Uterus (tissue), 3 donors: ENCODE measurements at regions not wholly inside any gene's neighbourhood (a gene's known extent, or its start where the extent isn't known, plus 50 kb on each side); places are given as distances from the start of the nearest gene placed in this dataset.

Experiments used
- DNase-seq, 2 donors: peaks; one replicate each; pipeline ENCODE4 v3.0.0-alpha.2; 2019 to 2020
- H3K27ac ChIP-seq, 2 donors: fragments of 200-600 bp; sonication (generic); 1 replicate in 1 of 2; 2 replicates in 1 of 2; pipeline ENCODE4 v1.5.1; 2016 to 2018
- H3K27me3 ChIP-seq, 2 donors: fragments of 200-600 bp; sonication (generic); one replicate each; pipeline ENCODE4 v1.5.1; 2018 to 2019; ENCODE audit warnings: control low read depth in 1 of 2
- H3K36me3 ChIP-seq, 2 donors: fragments of 200-600 bp; sonication (generic); one replicate each; pipeline ENCODE4 v1.5.1; 2019; ENCODE audit warnings: control low read depth in 1 of 2
- H3K4me1 ChIP-seq, 2 donors: fragments of 200-600 bp; sonication (generic); one replicate each; pipeline ENCODE4 v1.5.1; 2018 to 2019; ENCODE audit warnings: control low read depth in 1 of 2
- H3K4me3 ChIP-seq, 2 donors: fragments of 200-600 bp; sonication (generic); 1 replicate in 1 of 2; 2 replicates in 1 of 2; pipeline ENCODE4 v1.5.1; 2018 to 2019; ENCODE audit warnings: mild to moderate bottlenecking in 1 of 2
- H3K9me3 ChIP-seq, 2 donors: fragments of 200-600 bp; sonication (generic); one replicate each; pipeline ENCODE4 v1.5.1; 2019; ENCODE audit warnings: control low read depth in 1 of 2
- CTCF ChIP-seq, 4 experiments: fragments of 200-600 bp in 2 of 4; fragments of 450-650 bp in 2 of 4; sonication (generic) in 2 of 4; IDR thresholded peaks; one replicate each; pipeline ENCODE4 v1.5.1; 2016 to 2019; ENCODE audit warnings: antibody characterized with exemption in 4 of 4, mild to moderate bottlenecking in 2 of 4, moderate library complexity in 1 of 4
- POLR2A ChIP-seq, 2 donors: fragments of 450-650 bp; IDR thresholded peaks; one replicate each; pipeline ENCODE4 v1.6.1; 2016; ENCODE audit warnings: antibody characterized with exemption in 2 of 2, mild to moderate bottlenecking in 1 of 2, moderate library complexity in 1 of 2
- intact Hi-C: fragments of 100-400 bp; cut with DNase I; formaldehyde crosslinking; loops from one replicate; pipeline ENCODE4 v1.15.1; 2023; ENCODE audit warnings: low total_unique reads
- donor health status: DM: yes; HTN: yes; CAD: no.

- no peaks in the 10 kb centered on the region for H3K4me1 ChIP-seq
- H3K27ac ChIP-seq: no peak overlapping the region
- H3K36me3 ChIP-seq: no peaks in the 10 kb centered on the region
- no peaks in the 10 kb centered on the region for H3K27me3 ChIP-seq
- TF ChIP-seq CTCF (IDR thresholded peaks at IDR 0.05) (no peak), POLR2A (IDR thresholded peaks at IDR 0.05) (no peak)
- H3K9me3 ChIP-seq: no peaks in the 10 kb centered on the region
- H3K4me3 ChIP-seq: no peak overlapping the region
- no peak for DNase-seq
- intact Hi-C loops: no loop called here
These were observed 145.0 kb upstream of the SPOCK3 start for GRCh38 chr4:167379076-167379835.

GRCh38 chr4:167380964-167381363, 146.7 kb upstream of the SPOCK3 start:
- intact Hi-C loops: no loop called here
- Histone ChIP-seq H3K9me3 (no peaks in the 10 kb centered on the region), H3K36me3 (no peaks in the 10 kb centered on the region), H3K27ac (no peak overlapping the region), H3K4me3 (no peak overlapping the region), H3K27me3 (no peaks in the 10 kb centered on the region), H3K4me1 (no peaks in the 10 kb centered on the region)
- TF ChIP-seq POLR2A (IDR thresholded peaks at IDR 0.05): no peak
- no peak for TF ChIP-seq CTCF (IDR thresholded peaks at IDR 0.05)
- DNase-seq: no peak

- intact Hi-C loops: no loop called here
These were observed 149.0 kb upstream of the SPOCK3 start for GRCh38 chr4:167383291-167383690.

GRCh38 chr4:167397586-167397985, 163.3 kb upstream of the SPOCK3 start:
- H3K27me3 ChIP-seq: no peaks in the 10 kb centered on the region
- TF ChIP-seq CTCF (IDR thresholded peaks at IDR 0.05) (no peak), POLR2A (IDR thresholded peaks at IDR 0.05) (no peak)
- no peak for DNase-seq
- intact Hi-C loops: no loop called here
- H3K36me3 ChIP-seq: no peaks in the 10 kb centered on the region
- no peak overlapping the region for H3K4me3 ChIP-seq
- H3K9me3 ChIP-seq: no peaks in the 10 kb centered on the region
- no peak overlapping the region for H3K27ac ChIP-seq
- H3K4me1 ChIP-seq: no peaks in the 10 kb centered on the region

More at GRCh38 chr4:167383291-167383690, 149.0 kb upstream of the SPOCK3 start:
- Histone ChIP-seq H3K9me3 (no peaks in the 10 kb centered on the region), H3K4me3 (no peak overlapping the region), H3K27ac (no peak overlapping the region), H3K36me3 (no peaks in the 10 kb centered on the region), H3K27me3 (no peaks in the 10 kb centered on the region), H3K4me1 (no peaks in the 10 kb centered on the region)
- DNase-seq: no peak
- no peak for TF ChIP-seq POLR2A (IDR thresholded peaks at IDR 0.05)
- no peak for TF ChIP-seq CTCF (IDR thresholded peaks at IDR 0.05)

GRCh38 chr4:167399201-167399600, 164.9 kb upstream of the SPOCK3 start:
- no peaks in the 10 kb centered on the region for H3K4me1 ChIP-seq
- no peak for DNase-seq
- no peaks in the 10 kb centered on the region for H3K36me3 ChIP-seq
- H3K9me3 ChIP-seq: no peaks in the 10 kb centered on the region
- no peaks in the 10 kb centered on the region for H3K27me3 ChIP-seq
- no peak overlapping the region for H3K27ac ChIP-seq
- intact Hi-C loops: no loop called here
- TF ChIP-seq CTCF (IDR thresholded peaks at IDR 0.05) (no peak), POLR2A (IDR thresholded peaks at IDR 0.05) (no peak)
- H3K4me3 ChIP-seq: no peak overlapping the region
